ENCODE measurements at regions not wholly inside any gene's neighbourhood (a gene's known extent, or its start where the extent isn't known, plus 50 kb on each side); places are given as distances from the start of the nearest gene placed in this dataset.

DNA sequence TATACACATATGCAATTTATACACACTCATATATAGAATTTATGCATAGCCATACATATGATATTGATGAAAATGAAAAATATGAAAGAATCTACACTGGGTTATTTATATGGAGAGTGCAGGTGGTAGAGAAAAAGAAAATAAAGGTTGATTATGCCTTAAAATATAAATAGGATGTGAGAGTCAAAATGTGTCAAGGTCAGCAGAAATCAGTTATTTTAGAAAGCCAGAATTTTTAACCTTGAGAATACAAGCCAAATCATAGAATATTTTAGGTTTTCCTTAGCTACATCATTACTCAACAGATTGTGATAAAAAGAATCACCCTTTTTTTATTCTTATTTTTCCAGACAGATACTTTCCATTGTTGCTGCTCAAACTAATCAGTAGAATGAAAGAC is 146.2 kb downstream of the SLC6A15 start:
- Histone ChIP-seq H3K9me3 (ENCODE audit: control insufficient read depth, insufficient read depth, low read length) (no peaks in the 10 kb centered on the region; the same call in 1 of the 2 replicates), H3K27ac (ENCODE audit: low read depth, low read length) (no peak overlapping the region), H3K27me3 (ENCODE audit: control insufficient read depth, insufficient read depth, low read length) (no peaks in the 10 kb centered on the region), H3K4me3 (ENCODE audit: low read depth, low read length) (no peak overlapping the region)
- CTCF ChIA-PET = no interaction called here
- DNase-seq (ENCODE audit: low read depth, low spot score) = no peak
- POLR2A ChIA-PET = no interaction called here
- TF ChIP-seq CTCF (IDR thresholded peaks at IDR 0.05; ENCODE audit: low read depth, low read length) = no peak

GRCh38 chr12:84764001-84764400 is 148.6 kb downstream of the SLC6A15 start:
- Histone ChIP-seq H3K27ac (ENCODE audit: low read depth, low read length) (no peak overlapping the region), H3K27me3 (ENCODE audit: control insufficient read depth, insufficient read depth, low read length) (no peaks in the 10 kb centered on the region), H3K9me3 (ENCODE audit: control insufficient read depth, insufficient read depth, low read length) (no peaks in the 10 kb centered on the region; the same call in 1 of the 2 replicates), H3K4me3 (ENCODE audit: low read depth, low read length) (no peak overlapping the region)
- DNase-seq (ENCODE audit: low read depth, low spot score) = no peak
- ChIA-PET CTCF (no interaction called here), POLR2A (no interaction called here)
- no peak for TF ChIP-seq CTCF (IDR thresholded peaks at IDR 0.05; ENCODE audit: low read depth, low read length)

GRCh38 chr12:84763107-84763506 is 149.5 kb downstream of the SLC6A15 start:
- H3K27ac ChIP-seq (ENCODE audit: low read depth, low read length) = no peak overlapping the region
- H3K4me3 ChIP-seq (ENCODE audit: low read depth, low read length) = no peak overlapping the region
- DNase-seq (ENCODE audit: low read depth, low spot score) = no peak
- H3K27me3 ChIP-seq (ENCODE audit: control insufficient read depth, insufficient read depth, low read length) = no peaks in the 10 kb centered on the region
- no peaks in the 10 kb centered on the region; the same call in 1 of the 2 replicates for H3K9me3 ChIP-seq (ENCODE audit: control insufficient read depth, insufficient read depth, low read length)
- TF ChIP-seq CTCF (IDR thresholded peaks at IDR 0.05; ENCODE audit: low read depth, low read length) = no peak
- ChIA-PET CTCF (no interaction called here), POLR2A (no interaction called here)

DNA sequence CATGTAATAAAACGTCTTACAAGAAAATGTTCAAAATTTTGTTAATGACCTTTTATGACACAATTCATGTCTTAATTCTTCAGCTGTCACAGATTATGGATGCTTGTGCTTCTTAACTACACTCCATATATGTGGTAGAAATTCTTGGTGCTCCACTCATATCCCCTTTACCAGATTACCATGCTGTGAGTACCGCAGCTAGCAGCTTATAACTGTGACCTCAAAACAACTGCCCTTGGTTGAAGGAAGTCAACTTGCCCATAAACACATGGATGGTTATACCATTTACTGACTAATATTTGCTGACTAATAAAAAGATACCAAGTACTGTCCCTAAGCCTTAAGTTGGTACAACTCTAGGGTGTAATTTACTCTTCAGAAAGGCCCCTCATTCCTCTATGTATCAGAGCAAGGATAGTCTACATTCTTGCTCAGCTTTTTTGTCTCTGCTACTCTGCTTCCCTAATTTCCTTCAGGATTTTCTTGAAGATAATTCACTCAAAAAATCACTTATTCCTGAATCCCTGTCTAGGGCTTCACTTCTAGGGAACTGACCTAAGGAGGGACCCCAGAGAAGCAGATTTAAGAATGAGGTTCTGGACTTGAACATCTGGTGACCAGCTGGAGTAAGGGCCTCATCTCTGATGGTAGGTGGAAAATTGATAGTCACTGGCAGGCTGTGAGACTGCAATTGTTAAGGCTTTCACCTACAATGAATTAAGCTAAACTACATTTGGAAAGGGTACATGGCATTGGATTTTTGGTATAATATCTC is 152.3 kb downstream of the SLC6A15 start:
- TF ChIP-seq CTCF (IDR thresholded peaks at IDR 0.05; ENCODE audit: low read depth, low read length) = no peak
- POLR2A ChIA-PET = no interaction called here
- CTCF ChIA-PET = interaction anchor here (0.7 kb wide), 1 partner anchor 707 kb away, joined by 7 read pairs; no protein-coding TSS in a partner anchor
- H3K9me3 ChIP-seq (ENCODE audit: control insufficient read depth, insufficient read depth, low read length) = no peaks in the 10 kb centered on the region; the same call in 1 of the 2 replicates
- H3K4me3 ChIP-seq (ENCODE audit: low read depth, low read length) = no peak overlapping the region
- DNase-seq (ENCODE audit: low read depth, low spot score) = no peak
- H3K27me3 ChIP-seq (ENCODE audit: control insufficient read depth, insufficient read depth, low read length) = no peaks in the 10 kb centered on the region
- H3K27ac ChIP-seq (ENCODE audit: low read depth, low read length) = no peak overlapping the region

DNA sequence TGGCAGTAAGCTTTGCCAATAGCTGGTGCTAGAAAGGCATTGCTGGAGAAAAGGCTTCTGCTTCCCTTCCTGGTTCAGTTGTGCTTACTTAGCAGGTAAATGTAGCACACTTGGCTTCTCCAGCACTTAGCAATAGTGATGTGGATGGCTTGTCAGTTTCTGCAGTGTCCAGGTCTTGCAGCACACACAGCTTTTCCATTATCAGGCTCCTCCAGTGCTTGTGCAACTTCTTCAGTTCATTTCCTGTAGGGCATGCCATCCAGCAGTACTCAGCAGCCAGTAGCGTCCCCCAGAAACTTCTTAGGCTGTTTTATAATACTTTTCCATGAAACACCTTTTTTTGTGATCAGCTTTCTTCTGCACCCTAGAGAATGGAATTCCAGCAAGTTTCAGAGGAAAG is 154.6 kb downstream of the SLC6A15 start:
- Histone ChIP-seq H3K27me3 (ENCODE audit: control insufficient read depth, insufficient read depth, low read length) (no peaks in the 10 kb centered on the region), H3K4me3 (ENCODE audit: low read depth, low read length) (no peak overlapping the region), H3K27ac (ENCODE audit: low read depth, low read length) (no peak overlapping the region), H3K9me3 (ENCODE audit: control insufficient read depth, insufficient read depth, low read length) (no peaks in the 10 kb centered on the region; the same call in 1 of the 2 replicates)
- no peak for TF ChIP-seq CTCF (IDR thresholded peaks at IDR 0.05; ENCODE audit: low read depth, low read length)
- ChIA-PET POLR2A (no interaction called here), CTCF (interaction anchor here (0.5 kb wide), 1 partner anchor 118 kb away, joined by 3 read pairs; no protein-coding TSS in a partner anchor)
- DNase-seq (ENCODE audit: low read depth, low spot score) = no peak

Data from AG04450 (cell line).